Osteocyte (in vitro differentiated cells): ENCODE measurements at regions not wholly inside any gene's neighbourhood (a gene's known extent, or its start where the extent isn't known, plus 50 kb on each side); places are given as distances from the start of the nearest gene placed in this dataset.

ENCODE experiments used
- DNase-seq: peaks from one replicate; pipeline ENCODE4 v3.0.0; 2021; ENCODE audit warnings: mixed read lengths; ENCODE audit not compliant: unreplicated experiment; ENCODE audit errors: extremely low spot score
- H3K27ac Mint-ChIP-seq: one replicate; pipeline ENCODE4 v1.8.0; 2021; ENCODE audit warnings: mild to moderate bottlenecking, mixed read lengths; ENCODE audit not compliant: unreplicated experiment
- H3K27me3 Mint-ChIP-seq: one replicate; pipeline ENCODE4 v1.8.0; 2021; ENCODE audit warnings: mixed read lengths; ENCODE audit not compliant: unreplicated experiment
- H3K36me3 Mint-ChIP-seq: one replicate; pipeline ENCODE4 v1.8.0; 2021; ENCODE audit warnings: mixed read lengths; ENCODE audit not compliant: unreplicated experiment
- H3K4me1 Mint-ChIP-seq: one replicate; pipeline ENCODE4 v1.8.0; 2021; ENCODE audit warnings: mixed read lengths; ENCODE audit not compliant: unreplicated experiment
- H3K4me3 Mint-ChIP-seq: one replicate; pipeline ENCODE4 v1.8.0; 2021; ENCODE audit warnings: mild to moderate bottlenecking, moderate library complexity, mixed read lengths; ENCODE audit not compliant: unreplicated experiment
- H3K9me3 Mint-ChIP-seq: one replicate; pipeline ENCODE4 v1.8.0; 2021; ENCODE audit warnings: mixed read lengths; ENCODE audit not compliant: unreplicated experiment
- TF ChIP-seq, protein P1 (sequence below): fragments of 200-600 bp; sonication (generic); IDR thresholded peaks from 2 replicates; pipeline ENCODE4 v1.5.0; 2021; ENCODE audit warnings: antibody characterized with exemption, mild to moderate bottlenecking, moderate library complexity

DNA sequence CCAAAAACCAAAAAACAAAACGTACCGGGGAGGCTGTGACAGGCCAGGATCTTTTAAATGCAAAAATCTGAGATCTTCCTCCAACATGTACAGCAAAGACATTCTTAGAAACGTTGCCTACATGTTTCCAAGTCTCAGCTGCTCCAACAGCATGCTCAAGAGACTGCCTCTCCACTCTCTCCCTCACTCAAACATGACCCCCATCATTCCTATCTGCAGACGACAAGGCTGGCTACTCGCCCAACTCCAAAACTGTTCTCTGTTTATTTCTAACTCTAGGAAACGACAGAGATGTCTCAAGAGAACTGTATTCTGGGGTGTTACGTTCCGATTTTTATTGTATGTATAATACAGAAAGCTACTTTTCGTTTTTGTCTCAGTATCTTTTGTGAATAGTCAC lies 57.5 kb upstream of the TMCC3 start:
- Mint-ChIP-seq H3K27ac (no peak overlapping the region), H3K4me1 (peaks cover 12% of the 10 kb centered on the region), H3K36me3 (no peaks in the 10 kb centered on the region), H3K4me3 (no peak overlapping the region), H3K27me3 (peaks cover 27% of the 10 kb centered on the region), H3K9me3 (no peaks in the 10 kb centered on the region)
- TF ChIP-seq, protein P1, sequence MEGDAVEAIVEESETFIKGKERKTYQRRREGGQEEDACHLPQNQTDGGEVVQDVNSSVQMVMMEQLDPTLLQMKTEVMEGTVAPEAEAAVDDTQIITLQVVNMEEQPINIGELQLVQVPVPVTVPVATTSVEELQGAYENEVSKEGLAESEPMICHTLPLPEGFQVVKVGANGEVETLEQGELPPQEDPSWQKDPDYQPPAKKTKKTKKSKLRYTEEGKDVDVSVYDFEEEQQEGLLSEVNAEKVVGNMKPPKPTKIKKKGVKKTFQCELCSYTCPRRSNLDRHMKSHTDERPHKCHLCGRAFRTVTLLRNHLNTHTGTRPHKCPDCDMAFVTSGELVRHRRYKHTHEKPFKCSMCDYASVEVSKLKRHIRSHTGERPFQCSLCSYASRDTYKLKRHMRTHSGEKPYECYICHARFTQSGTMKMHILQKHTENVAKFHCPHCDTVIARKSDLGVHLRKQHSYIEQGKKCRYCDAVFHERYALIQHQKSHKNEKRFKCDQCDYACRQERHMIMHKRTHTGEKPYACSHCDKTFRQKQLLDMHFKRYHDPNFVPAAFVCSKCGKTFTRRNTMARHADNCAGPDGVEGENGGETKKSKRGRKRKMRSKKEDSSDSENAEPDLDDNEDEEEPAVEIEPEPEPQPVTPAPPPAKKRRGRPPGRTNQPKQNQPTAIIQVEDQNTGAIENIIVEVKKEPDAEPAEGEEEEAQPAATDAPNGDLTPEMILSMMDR, result no peak
- DNase-seq, result no peak

DNA sequence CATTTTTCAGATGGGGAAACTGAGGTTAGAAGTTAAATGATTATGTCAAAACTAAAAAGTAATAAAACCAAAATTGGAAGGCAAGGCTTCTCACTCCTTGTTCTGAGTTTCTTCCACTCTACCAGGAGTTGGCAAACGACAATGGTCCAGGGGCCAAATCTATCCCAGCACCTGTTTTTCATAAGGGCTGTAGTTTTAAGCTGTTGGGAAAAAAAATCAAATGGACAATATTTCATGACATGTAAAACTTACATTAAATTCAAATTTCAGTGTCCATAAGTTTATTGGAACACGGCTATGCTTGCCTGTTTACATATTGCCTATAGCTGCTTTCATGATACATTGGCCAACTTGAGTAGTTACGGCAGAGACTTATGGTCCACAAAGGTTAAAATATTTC lies 56.7 kb upstream of the TMCC3 start:
- DNase-seq, result no peak
- Mint-ChIP-seq H3K36me3 (no peaks in the 10 kb centered on the region), H3K9me3 (no peaks in the 10 kb centered on the region), H3K27me3 (peaks cover 30% of the 10 kb centered on the region), H3K4me3 (no peak overlapping the region), H3K4me1 (peaks cover 8% of the 10 kb centered on the region), H3K27ac (no peak overlapping the region)
- TF ChIP-seq, protein P1, result no peak

DNA sequence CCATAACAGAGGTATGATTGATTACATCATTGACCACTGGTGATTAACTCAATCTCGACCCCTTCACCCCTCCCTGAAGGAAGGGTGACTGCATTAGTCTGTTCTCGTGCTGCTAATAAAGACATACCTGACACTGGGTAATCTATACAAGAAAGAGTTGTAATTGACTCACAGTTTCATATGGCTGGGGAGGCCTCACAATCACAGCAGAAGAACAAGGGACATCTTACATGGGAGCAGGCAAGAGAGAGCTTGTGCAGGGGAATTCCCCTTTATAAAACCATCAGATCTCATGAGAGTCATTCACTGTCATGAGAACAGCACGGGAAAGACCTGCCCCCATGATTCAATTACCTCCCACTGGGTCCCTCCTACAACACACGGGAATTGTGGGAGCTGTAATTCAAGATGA lies 55.9 kb upstream of the TMCC3 start:
- TF ChIP-seq, protein P1, result no peak
- Mint-ChIP-seq H3K9me3 (no peaks in the 10 kb centered on the region), H3K36me3 (no peaks in the 10 kb centered on the region), H3K4me1 (peaks cover 8% of the 10 kb centered on the region), H3K4me3 (no peak overlapping the region), H3K27ac (no peak overlapping the region), H3K27me3 (peaks cover 32% of the 10 kb centered on the region)
- no peak for DNase-seq

GRCh38 chr12:94705676-94706075 lies 55.3 kb upstream of the TMCC3 start:
- TF ChIP-seq, protein P1, result no peak
- no peak overlapping the region for H3K27ac Mint-ChIP-seq

DNA sequence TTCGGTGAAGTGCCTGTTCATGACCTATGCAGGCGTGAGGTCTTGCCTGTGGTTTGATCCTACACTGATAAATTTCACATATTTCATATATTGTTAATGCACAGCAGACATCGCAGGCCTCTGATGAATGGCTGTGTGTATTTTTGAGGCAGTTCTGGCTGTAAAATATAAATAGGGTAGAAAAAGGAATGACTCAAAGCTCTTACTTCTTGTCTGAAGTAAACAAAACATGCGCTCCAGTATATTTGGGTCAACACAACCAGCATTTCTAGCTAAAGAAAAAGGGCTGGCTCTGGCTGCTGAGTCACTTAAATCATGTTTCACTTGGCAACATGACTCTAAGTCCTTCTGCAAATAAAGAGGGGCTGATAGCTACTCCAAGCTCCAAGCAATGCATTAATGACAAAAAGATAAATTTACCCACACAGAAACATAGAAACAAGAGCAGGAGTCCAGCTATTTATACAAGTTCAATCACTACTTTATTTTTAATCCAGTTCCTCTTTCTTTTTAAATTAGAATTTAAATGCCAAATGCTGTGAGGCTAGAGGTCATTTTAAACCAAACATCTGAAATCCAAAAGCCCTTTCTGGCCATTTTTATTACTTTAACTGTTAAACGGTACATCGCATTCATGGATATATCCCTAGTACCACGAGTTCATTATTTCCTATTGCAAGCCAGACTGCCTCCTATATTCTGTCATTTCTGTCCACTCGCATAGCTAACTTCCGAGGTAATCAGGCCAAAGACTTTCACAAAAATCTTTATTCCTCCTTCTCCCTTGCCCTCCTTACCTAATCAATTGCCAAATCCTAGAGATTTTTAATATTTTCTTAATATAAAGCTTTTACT lies 54.3 kb upstream of the TMCC3 start:
- DNase-seq, result no peak
- peaks cover 8% of the 10 kb centered on the region for H3K4me1 Mint-ChIP-seq
- peak overlapping the region; percentile 7 for H3K27ac Mint-ChIP-seq
- H3K4me3 Mint-ChIP-seq, result no peak overlapping the region
- peaks cover 28% of the 10 kb centered on the region for H3K27me3 Mint-ChIP-seq
- TF ChIP-seq, protein P1, result no peak
- H3K36me3 Mint-ChIP-seq, result no peaks in the 10 kb centered on the region
- H3K9me3 Mint-ChIP-seq, result no peaks in the 10 kb centered on the region

More at GRCh38 chr12:94705676-94706075, 55.3 kb upstream of the TMCC3 start:
- Mint-ChIP-seq H3K27me3 (peaks cover 32% of the 10 kb centered on the region), H3K4me3 (no peak overlapping the region), H3K9me3 (no peaks in the 10 kb centered on the region), H3K36me3 (no peaks in the 10 kb centered on the region), H3K4me1 (peaks cover 8% of the 10 kb centered on the region)
- no peak for DNase-seq
